ENCODE measurements at regions not wholly inside any gene's neighbourhood (a gene's known extent, or its start where the extent isn't known, plus 50 kb on each side); places are given as distances from the start of the nearest gene placed in this dataset.

GRCh38 chr1:193338194-193338593, 151.8 kb upstream of the B3GALT2 start:
- no peak overlapping the region for H3K4me3 ChIP-seq (ENCODE audit: low read depth, low read length)
- DNase-seq (ENCODE audit: low read depth, low spot score): no peak
- TF ChIP-seq CTCF (IDR thresholded peaks at IDR 0.05; ENCODE audit: insufficient read depth, low read length, missing control alignments): peak; percentile 6
- ChIA-PET POLR2A (interaction anchor here (0.6 kb wide), 1 partner anchor 246 kb away, joined by 3 read pairs; no protein-coding TSS in a partner anchor), CTCF (interaction anchor here (1.0 to 5.4 kb wide), 6 partner anchors 10 to 157 kb away, joined by 4 to 38 read pairs (median 8); partner anchors contain the start of gene B3GALT2)

- DNase-seq (ENCODE audit: low read depth, low spot score): peak; percentile 94
- no peak overlapping the region for H3K4me3 ChIP-seq (ENCODE audit: low read depth, low read length)
- CTCF ChIA-PET: interaction anchor here (0.8 to 5.4 kb wide), 5 partner anchors 10 to 151 kb away, joined by 3 to 38 read pairs (median 6); partner anchors contain the start of gene B3GALT2
- no peak for TF ChIP-seq CTCF (IDR thresholded peaks at IDR 0.05; ENCODE audit: insufficient read depth, low read length, missing control alignments)
- POLR2A ChIA-PET: interaction anchor here (0.9 to 1.0 kb wide), 2 partner anchors 12 to 14 kb away, joined by 4 to 6 read pairs; no protein-coding TSS in a partner anchor
Observed at GRCh38 chr1:193335806-193336428, 149.5 kb upstream of the B3GALT2 start.

GRCh38 chr1:193333166-193333565, 146.8 kb upstream of the B3GALT2 start:
- no peak overlapping the region for H3K4me3 ChIP-seq (ENCODE audit: low read depth, low read length)
- no peak for DNase-seq (ENCODE audit: low read depth, low spot score)
- TF ChIP-seq CTCF (IDR thresholded peaks at IDR 0.05; ENCODE audit: insufficient read depth, low read length, missing control alignments): no peak
- ChIA-PET POLR2A (no interaction called here), CTCF (no interaction called here)

GRCh38 chr1:193326296-193326695, 139.9 kb upstream of the B3GALT2 start:
- ChIA-PET POLR2A (no interaction called here), CTCF (interaction anchor here (1.2 kb wide), 2 partner anchors 9 kb away, joined by 3 read pairs; no protein-coding TSS in a partner anchor)
- H3K4me3 ChIP-seq (ENCODE audit: low read depth, low read length): no peak overlapping the region
- no peak for TF ChIP-seq CTCF (IDR thresholded peaks at IDR 0.05; ENCODE audit: insufficient read depth, low read length, missing control alignments)
- DNase-seq (ENCODE audit: low read depth, low spot score): no peak

GRCh38 chr1:193325771-193326170, 139.4 kb upstream of the B3GALT2 start:
- CTCF ChIA-PET: interaction anchor here (1.2 kb wide), 2 partner anchors 8 to 10 kb away, joined by 3 read pairs; no protein-coding TSS in a partner anchor
- POLR2A ChIA-PET: no interaction called here
- TF ChIP-seq CTCF (IDR thresholded peaks at IDR 0.05; ENCODE audit: insufficient read depth, low read length, missing control alignments): no peak
- no peak for DNase-seq (ENCODE audit: low read depth, low spot score)
- H3K4me3 ChIP-seq (ENCODE audit: low read depth, low read length): no peak overlapping the region

GRCh38 chr1:193325042-193325441, 138.6 kb upstream of the B3GALT2 start:
- ChIA-PET CTCF (interaction anchor here (1.2 kb wide), 1 partner anchor 7 kb away, joined by 3 read pairs; no protein-coding TSS in a partner anchor), POLR2A (no interaction called here)
- no peak for DNase-seq (ENCODE audit: low read depth, low spot score)
- no peak overlapping the region for H3K4me3 ChIP-seq (ENCODE audit: low read depth, low read length)
- no peak for TF ChIP-seq CTCF (IDR thresholded peaks at IDR 0.05; ENCODE audit: insufficient read depth, low read length, missing control alignments)

Measured in AG04449 (cell line).